ENCODE measurements at regions not wholly inside any gene's neighbourhood (a gene's known extent, or its start where the extent isn't known, plus 50 kb on each side); places are given as distances from the start of the nearest gene placed in this dataset.

DNA sequence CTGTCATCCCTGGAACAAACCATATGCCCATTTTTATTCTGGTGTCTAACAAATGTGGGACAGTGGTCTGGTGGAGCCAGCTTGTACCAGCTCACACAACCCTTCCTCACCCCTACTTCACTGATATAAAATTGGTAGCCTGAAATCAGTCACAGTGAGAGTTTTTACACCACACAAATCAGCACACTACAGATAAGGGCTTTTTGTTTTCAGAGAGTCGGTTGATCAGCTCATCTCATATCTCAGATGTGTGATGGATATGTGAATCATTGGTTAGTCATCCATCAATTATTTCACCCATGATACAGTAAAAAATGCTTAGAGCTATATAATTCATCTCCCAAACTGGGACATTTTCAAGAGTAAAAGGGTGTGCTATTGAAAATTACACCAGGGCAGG lies 529.2 kb downstream of the EBF1 start:
- Histone ChIP-seq H3K4me3 (ENCODE audit: low read length) (no peak overlapping the region), H3K4me1 (ENCODE audit: control insufficient read depth, insufficient read depth, low read length) (no peaks in the 10 kb centered on the region), H3K9me3 (ENCODE audit: control insufficient read depth, low read length) (no peaks in the 10 kb centered on the region), H3K27me3 (ENCODE audit: control insufficient read depth, insufficient read depth, low read length) (no peaks in the 10 kb centered on the region), H3K9ac (ENCODE audit: low read length) (no peak overlapping the region), H3K36me3 (ENCODE audit: control insufficient read depth, insufficient read depth, low read length) (no peaks in the 10 kb centered on the region)

DNA sequence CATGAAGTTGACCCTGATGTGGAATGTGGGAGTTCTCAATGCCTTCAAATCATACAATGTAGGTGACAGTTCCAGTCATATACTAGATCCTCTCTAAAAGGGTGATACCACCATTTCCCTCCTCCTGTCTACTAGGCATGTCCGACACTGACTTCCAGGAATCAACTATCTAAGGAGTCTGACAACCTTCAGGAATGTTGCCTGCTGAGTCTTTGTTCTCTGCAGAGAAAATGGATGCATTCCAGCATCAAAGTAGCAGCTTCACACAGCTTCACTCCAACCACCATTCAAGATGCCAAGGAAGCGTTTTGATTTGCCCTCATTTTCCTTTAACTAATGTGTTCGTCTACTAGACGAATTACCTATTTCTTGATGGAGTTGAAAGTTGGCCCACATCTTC lies 530.2 kb downstream of the EBF1 start:
- Histone ChIP-seq H3K4me3 (ENCODE audit: low read length) (no peak overlapping the region), H3K9ac (ENCODE audit: low read length) (no peak overlapping the region), H3K36me3 (ENCODE audit: control insufficient read depth, insufficient read depth, low read length) (no peaks in the 10 kb centered on the region), H3K27me3 (ENCODE audit: control insufficient read depth, insufficient read depth, low read length) (no peaks in the 10 kb centered on the region), H3K4me1 (ENCODE audit: control insufficient read depth, insufficient read depth, low read length) (no peaks in the 10 kb centered on the region), H3K9me3 (ENCODE audit: control insufficient read depth, low read length) (no peaks in the 10 kb centered on the region)

- Histone ChIP-seq H3K27me3 (ENCODE audit: control insufficient read depth, insufficient read depth, low read length) (no peaks in the 10 kb centered on the region), H3K4me1 (ENCODE audit: control insufficient read depth, insufficient read depth, low read length) (peaks cover 21% of the 10 kb centered on the region), H3K9me3 (ENCODE audit: control insufficient read depth, low read length) (no peaks in the 10 kb centered on the region), H3K9ac (ENCODE audit: low read length) (no peak overlapping the region), H3K36me3 (ENCODE audit: control insufficient read depth, insufficient read depth, low read length) (no peaks in the 10 kb centered on the region), H3K4me3 (ENCODE audit: low read length) (no peak overlapping the region)
These were observed 534.5 kb downstream of the EBF1 start for GRCh38 chr5:158565017-158565789.

DNA sequence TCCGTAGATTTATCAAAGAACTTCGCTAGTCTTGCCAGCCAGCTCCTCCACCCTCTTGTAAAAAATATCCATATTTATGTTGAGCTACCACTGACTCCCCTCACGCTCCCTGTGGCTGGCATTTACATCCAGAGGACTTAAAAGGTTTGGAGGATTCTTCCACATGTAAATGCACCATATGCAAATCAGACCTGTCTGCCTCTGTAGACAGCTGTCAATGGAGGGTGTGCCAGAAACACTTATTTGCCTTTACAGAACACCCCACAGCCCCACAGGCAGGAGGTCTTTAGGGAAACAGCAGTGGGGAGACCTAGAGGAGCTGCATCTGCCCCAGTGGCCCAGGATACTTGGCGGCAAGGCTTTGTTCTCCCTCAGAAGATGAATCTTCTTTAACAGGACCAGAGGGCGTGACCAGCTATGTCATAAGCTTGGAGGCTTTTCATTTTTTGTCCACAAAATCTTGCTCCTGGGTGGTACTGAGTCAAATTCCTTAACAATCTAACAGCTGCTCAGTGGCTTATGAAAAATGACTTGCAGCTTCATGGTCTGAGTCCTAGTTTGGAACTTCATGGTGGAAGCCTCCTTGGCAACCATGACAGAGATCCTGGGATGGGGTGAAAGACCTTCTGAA lies 535.8 kb downstream of the EBF1 start:
- H3K4me3 ChIP-seq (ENCODE audit: low read length) = no peak overlapping the region
- no peaks in the 10 kb centered on the region for H3K36me3 ChIP-seq (ENCODE audit: control insufficient read depth, insufficient read depth, low read length)
- no peaks in the 10 kb centered on the region for H3K9me3 ChIP-seq (ENCODE audit: control insufficient read depth, low read length)
- H3K9ac ChIP-seq (ENCODE audit: low read length) = no peak overlapping the region
- H3K27me3 ChIP-seq (ENCODE audit: control insufficient read depth, insufficient read depth, low read length) = no peaks in the 10 kb centered on the region
- peaks cover 28% of the 10 kb centered on the region for H3K4me1 ChIP-seq (ENCODE audit: control insufficient read depth, insufficient read depth, low read length)

DNA sequence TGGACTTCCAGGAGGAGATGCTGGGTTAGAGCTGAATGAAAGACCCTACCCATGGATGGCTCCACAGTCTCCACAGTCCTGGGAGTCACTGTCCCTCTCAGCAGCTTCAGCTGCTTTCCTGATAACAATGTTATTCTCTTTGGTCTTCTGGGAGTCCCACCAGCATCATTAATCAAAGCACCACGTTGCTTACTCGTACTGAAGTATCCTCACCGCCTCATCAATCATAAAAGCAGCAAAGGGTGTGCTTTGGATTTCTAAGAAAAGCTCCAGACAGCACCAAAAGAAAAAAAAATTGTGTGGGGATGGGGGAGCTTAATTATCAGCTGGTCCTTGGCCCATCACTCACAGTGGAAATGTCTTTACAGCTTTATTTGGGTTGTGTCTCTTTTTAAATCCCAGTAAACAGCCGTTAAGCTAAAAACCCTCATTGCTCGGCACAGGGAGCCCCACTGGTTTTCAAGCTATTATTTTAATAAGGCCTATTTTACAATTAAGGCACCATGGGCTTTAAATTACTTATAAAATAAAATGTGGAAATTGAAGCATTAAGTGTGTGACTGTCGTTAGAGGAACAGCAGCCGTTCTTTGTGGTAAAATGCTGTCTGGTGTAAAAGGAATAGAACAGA lies 538.0 kb downstream of the EBF1 start:
- Histone ChIP-seq H3K4me1 (ENCODE audit: control insufficient read depth, insufficient read depth, low read length) (peaks cover 28% of the 10 kb centered on the region), H3K36me3 (ENCODE audit: control insufficient read depth, insufficient read depth, low read length) (no peaks in the 10 kb centered on the region), H3K4me3 (ENCODE audit: low read length) (no peak overlapping the region), H3K9me3 (ENCODE audit: control insufficient read depth, low read length) (no peaks in the 10 kb centered on the region), H3K9ac (ENCODE audit: low read length) (no peak overlapping the region), H3K27me3 (ENCODE audit: control insufficient read depth, insufficient read depth, low read length) (no peaks in the 10 kb centered on the region)

DNA sequence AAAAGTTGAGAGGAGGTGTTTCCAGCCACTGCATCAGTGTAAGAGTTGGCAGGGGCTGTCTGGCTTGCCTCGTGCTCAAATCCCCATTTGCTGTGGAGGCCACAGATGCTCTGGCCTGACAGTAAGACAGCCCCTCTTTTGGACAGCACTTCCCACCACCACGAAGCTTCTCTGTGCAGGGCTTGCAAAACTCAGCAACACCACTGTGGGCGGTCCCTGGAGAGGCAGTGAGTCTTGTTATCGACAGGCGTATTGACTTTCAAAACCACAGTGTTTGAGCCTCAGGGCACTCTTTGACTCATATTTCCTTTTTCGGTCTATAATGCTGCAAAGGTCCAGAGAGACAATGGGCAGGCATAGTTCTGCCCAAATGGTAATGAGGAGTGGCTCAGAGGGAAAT lies 539.5 kb downstream of the EBF1 start:
- Histone ChIP-seq H3K4me1 (ENCODE audit: control insufficient read depth, insufficient read depth, low read length) (peaks cover 28% of the 10 kb centered on the region), H3K4me3 (ENCODE audit: low read length) (no peak overlapping the region), H3K27me3 (ENCODE audit: control insufficient read depth, insufficient read depth, low read length) (no peaks in the 10 kb centered on the region), H3K9me3 (ENCODE audit: control insufficient read depth, low read length) (no peaks in the 10 kb centered on the region), H3K36me3 (ENCODE audit: control insufficient read depth, insufficient read depth, low read length) (no peaks in the 10 kb centered on the region), H3K9ac (ENCODE audit: low read length) (no peak overlapping the region)

DNA sequence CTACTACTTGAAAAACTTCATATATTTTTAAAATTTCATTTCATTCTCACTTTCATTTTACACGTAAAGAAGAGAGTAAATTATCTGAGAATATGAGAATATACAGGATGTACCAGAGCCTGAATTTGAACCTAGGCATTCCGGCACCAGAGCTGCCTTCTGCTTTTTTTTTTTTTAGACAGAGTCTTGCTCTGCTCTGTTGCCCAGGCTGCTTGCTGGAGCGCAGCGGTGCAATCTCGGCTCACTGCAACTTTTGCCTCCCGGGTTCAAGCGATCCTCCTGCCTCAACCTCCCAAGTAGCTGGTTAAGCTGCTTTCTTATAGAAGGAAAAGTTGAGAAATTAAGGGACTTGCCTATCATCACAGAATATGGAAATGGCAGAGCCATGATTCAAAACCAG lies 540.1 kb downstream of the EBF1 start:
- Histone ChIP-seq H3K4me1 (ENCODE audit: control insufficient read depth, insufficient read depth, low read length) (peaks cover 28% of the 10 kb centered on the region), H3K9me3 (ENCODE audit: control insufficient read depth, low read length) (no peaks in the 10 kb centered on the region), H3K4me3 (ENCODE audit: low read length) (no peak overlapping the region), H3K9ac (ENCODE audit: low read length) (no peak overlapping the region), H3K36me3 (ENCODE audit: control insufficient read depth, insufficient read depth, low read length) (no peaks in the 10 kb centered on the region), H3K27me3 (ENCODE audit: control insufficient read depth, insufficient read depth, low read length) (no peaks in the 10 kb centered on the region)

- no peaks in the 10 kb centered on the region for H3K36me3 ChIP-seq (ENCODE audit: control insufficient read depth, insufficient read depth, low read length)
- no peak overlapping the region for H3K9ac ChIP-seq (ENCODE audit: low read length)
- peaks cover 28% of the 10 kb centered on the region for H3K4me1 ChIP-seq (ENCODE audit: control insufficient read depth, insufficient read depth, low read length)
- no peaks in the 10 kb centered on the region for H3K9me3 ChIP-seq (ENCODE audit: control insufficient read depth, low read length)
- no peaks in the 10 kb centered on the region for H3K27me3 ChIP-seq (ENCODE audit: control insufficient read depth, insufficient read depth, low read length)
- no peak overlapping the region for H3K4me3 ChIP-seq (ENCODE audit: low read length)
These were observed 540.6 kb downstream of the EBF1 start for GRCh38 chr5:158559066-158559465.

- Histone ChIP-seq H3K4me1 (ENCODE audit: control insufficient read depth, insufficient read depth, low read length) (no peaks in the 10 kb centered on the region), H3K9ac (ENCODE audit: low read length) (no peak overlapping the region), H3K9me3 (ENCODE audit: control insufficient read depth, low read length) (no peaks in the 10 kb centered on the region), H3K4me3 (ENCODE audit: low read length) (no peak overlapping the region), H3K27me3 (ENCODE audit: control insufficient read depth, insufficient read depth, low read length) (no peaks in the 10 kb centered on the region), H3K36me3 (ENCODE audit: control insufficient read depth, insufficient read depth, low read length) (no peaks in the 10 kb centered on the region)
These were observed 545.8 kb downstream of the EBF1 start for GRCh38 chr5:158553962-158554336.

GRCh38 chr5:158553195-158553961 lies 546.3 kb downstream of the EBF1 start:
- Histone ChIP-seq H3K36me3 (ENCODE audit: control insufficient read depth, insufficient read depth, low read length) (no peaks in the 10 kb centered on the region), H3K27me3 (ENCODE audit: control insufficient read depth, insufficient read depth, low read length) (no peaks in the 10 kb centered on the region), H3K9ac (ENCODE audit: low read length) (no peak overlapping the region), H3K4me1 (ENCODE audit: control insufficient read depth, insufficient read depth, low read length) (no peaks in the 10 kb centered on the region), H3K9me3 (ENCODE audit: control insufficient read depth, low read length) (no peaks in the 10 kb centered on the region), H3K4me3 (ENCODE audit: low read length) (no peak overlapping the region)

- Histone ChIP-seq H3K27me3 (ENCODE audit: control insufficient read depth, insufficient read depth, low read length) (no peaks in the 10 kb centered on the region), H3K4me1 (ENCODE audit: control insufficient read depth, insufficient read depth, low read length) (no peaks in the 10 kb centered on the region), H3K4me3 (ENCODE audit: low read length) (no peak overlapping the region), H3K36me3 (ENCODE audit: control insufficient read depth, insufficient read depth, low read length) (no peaks in the 10 kb centered on the region), H3K9me3 (ENCODE audit: control insufficient read depth, low read length) (no peaks in the 10 kb centered on the region), H3K9ac (ENCODE audit: low read length) (no peak overlapping the region)
These were observed 547.5 kb downstream of the EBF1 start for GRCh38 chr5:158552241-158552640.

- Histone ChIP-seq H3K9me3 (ENCODE audit: control insufficient read depth, low read length) (no peaks in the 10 kb centered on the region), H3K36me3 (ENCODE audit: control insufficient read depth, insufficient read depth, low read length) (no peaks in the 10 kb centered on the region), H3K9ac (ENCODE audit: low read length) (no peak overlapping the region), H3K4me3 (ENCODE audit: low read length) (no peak overlapping the region), H3K27me3 (ENCODE audit: control insufficient read depth, insufficient read depth, low read length) (no peaks in the 10 kb centered on the region), H3K4me1 (ENCODE audit: control insufficient read depth, insufficient read depth, low read length) (no peaks in the 10 kb centered on the region)
These were observed 550.4 kb downstream of the EBF1 start for GRCh38 chr5:158549311-158549710.
